GM06990 (cell line): ENCODE measurements at regions not wholly inside any gene's neighbourhood (a gene's known extent, or its start where the extent isn't known, plus 50 kb on each side); places are given as distances from the start of the nearest gene placed in this dataset.

ENCODE experiments used
- DNase-seq: peaks from one replicate; pipeline ENCODE4 v3.0.0-alpha.2; 2011; ENCODE audit not compliant: insufficient read length; ENCODE audit errors: extremely low read depth
- H3K27me3 ChIP-seq: replicated peaks from 2 replicates; pipeline ENCODE4 v1.6.0; 2011; ENCODE audit warnings: low read length; ENCODE audit not compliant: control insufficient read depth, insufficient read depth
- H3K36me3 ChIP-seq: 2 replicates; pipeline ENCODE4 v1.5.1; 2011; ENCODE audit warnings: low read length; ENCODE audit not compliant: control insufficient read depth, insufficient read depth
- H3K4me3 ChIP-seq: replicated peaks from 2 replicates; pipeline ENCODE4 v1.5.1; 2011; ENCODE audit warnings: low read depth, mild to moderate bottlenecking, control low read depth, low read length
- TF ChIP-seq, protein P1 (sequence below): IDR thresholded peaks from 2 replicates; pipeline ENCODE4 v1.5.1; 2011; ENCODE audit warnings: low read length, control low read depth, mild to moderate bottlenecking, inconsistent platforms; ENCODE audit not compliant: insufficient read depth, poor library complexity, severe bottlenecking

DNA sequence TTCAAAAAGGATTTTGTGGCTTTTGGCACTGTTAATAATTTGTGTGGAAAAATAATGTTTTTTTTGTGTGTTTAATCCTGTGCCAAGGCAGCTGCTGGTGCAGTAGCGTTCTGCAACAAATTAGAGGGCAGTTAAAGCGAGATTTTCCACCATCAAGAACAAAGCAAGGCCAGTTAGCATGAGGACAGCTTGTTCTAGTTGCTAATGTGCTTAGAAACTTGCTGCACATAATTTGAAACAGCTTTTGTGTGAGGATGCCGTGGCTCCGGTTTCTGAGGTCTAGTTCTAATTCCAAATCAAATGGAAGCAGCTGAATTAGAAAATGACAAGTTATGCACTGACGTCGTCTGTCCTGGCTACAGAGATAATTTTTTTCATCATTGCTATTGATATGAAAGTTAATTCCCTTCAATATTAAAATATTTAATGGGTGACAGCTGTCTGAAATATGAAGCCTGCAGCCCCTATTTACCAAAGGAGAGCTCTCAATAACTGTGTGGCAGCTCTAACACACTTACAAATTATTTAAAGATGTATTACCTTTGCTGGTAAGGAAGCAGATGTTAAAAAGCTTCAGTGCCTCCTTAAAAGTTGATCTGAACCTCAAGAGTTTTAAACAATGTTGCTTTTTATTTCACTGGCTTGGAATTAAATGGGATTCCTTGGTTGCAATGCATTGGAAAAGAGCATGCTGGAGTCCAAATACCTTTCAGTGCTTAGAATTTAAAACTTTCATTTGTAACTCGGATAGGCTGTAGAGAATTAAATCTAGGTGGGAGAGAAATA lies 128.6 kb downstream of the SPATA31D1 start:
- TF ChIP-seq, protein P1, sequence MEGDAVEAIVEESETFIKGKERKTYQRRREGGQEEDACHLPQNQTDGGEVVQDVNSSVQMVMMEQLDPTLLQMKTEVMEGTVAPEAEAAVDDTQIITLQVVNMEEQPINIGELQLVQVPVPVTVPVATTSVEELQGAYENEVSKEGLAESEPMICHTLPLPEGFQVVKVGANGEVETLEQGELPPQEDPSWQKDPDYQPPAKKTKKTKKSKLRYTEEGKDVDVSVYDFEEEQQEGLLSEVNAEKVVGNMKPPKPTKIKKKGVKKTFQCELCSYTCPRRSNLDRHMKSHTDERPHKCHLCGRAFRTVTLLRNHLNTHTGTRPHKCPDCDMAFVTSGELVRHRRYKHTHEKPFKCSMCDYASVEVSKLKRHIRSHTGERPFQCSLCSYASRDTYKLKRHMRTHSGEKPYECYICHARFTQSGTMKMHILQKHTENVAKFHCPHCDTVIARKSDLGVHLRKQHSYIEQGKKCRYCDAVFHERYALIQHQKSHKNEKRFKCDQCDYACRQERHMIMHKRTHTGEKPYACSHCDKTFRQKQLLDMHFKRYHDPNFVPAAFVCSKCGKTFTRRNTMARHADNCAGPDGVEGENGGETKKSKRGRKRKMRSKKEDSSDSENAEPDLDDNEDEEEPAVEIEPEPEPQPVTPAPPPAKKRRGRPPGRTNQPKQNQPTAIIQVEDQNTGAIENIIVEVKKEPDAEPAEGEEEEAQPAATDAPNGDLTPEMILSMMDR: no peak
- DNase-seq: no peak
- no peak overlapping the region for H3K4me3 ChIP-seq
- H3K27me3 ChIP-seq: no peaks in the 10 kb centered on the region
- no peaks in the 10 kb centered on the region for H3K36me3 ChIP-seq

DNA sequence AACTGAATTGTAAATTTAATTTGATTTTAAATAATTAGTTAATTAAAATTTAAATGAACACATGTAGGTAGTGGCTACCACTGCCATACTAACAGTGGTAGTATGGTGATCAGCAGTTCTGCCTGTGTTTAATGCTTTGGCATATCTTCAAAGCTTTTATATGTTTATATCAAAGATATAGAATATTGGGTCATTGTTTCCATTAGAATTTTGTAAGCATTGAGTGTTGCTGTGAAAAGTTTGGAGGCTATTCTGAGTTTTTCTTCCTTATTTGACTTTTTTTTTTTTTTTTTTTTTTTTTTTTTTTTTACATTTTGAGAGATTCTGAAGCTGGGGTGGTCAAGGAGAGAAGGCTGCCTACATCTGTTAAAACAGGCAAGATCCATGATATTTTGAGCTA lies 134.2 kb downstream of the SPATA31D1 start:
- H3K27me3 ChIP-seq: no peaks in the 10 kb centered on the region
- no peak overlapping the region for H3K4me3 ChIP-seq
- TF ChIP-seq, protein P1: no peak
- no peak for DNase-seq
- H3K36me3 ChIP-seq: no peaks in the 10 kb centered on the region

DNA sequence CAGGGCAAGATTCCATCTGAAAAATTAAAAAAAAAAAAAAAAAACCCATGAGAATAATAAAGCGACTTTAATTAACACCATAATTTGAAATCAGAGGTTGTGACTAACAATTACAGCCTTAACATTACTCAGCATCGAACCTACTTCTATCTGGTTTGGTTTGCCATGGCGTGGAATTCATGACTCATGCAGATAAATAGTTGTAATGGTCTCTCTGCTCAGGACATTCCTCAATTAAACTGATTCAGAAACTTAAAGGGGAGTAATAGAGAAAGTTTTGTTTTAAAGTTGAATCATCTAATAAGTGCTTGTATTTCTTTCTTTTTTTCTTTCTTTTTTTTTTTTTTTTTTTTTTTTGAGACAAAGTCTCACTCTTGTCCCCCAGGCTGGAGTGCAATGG lies 135.5 kb downstream of the SPATA31D1 start:
- Histone ChIP-seq H3K27me3 (no peaks in the 10 kb centered on the region), H3K36me3 (no peaks in the 10 kb centered on the region), H3K4me3 (no peak overlapping the region)
- TF ChIP-seq, protein P1: no peak
- DNase-seq: no peak

DNA sequence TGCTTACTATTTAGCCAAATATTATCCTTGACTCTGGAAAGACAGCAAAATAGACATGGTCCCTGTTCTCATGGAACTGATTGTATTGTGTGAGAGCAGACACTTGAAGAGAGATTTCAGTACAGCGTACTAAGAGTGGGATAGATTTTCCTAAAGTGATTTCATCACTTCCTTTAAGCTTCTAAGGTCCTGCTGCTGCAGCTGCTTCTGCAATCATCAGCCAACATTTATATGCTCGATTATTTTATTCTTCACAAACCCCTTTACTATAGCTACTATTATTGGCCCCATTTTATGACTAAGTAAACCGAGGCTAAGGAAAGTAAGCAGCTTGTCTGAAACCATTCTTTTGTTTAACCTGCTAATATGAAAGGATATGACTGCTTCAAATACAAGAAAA lies 137.7 kb downstream of the SPATA31D1 start:
- Histone ChIP-seq H3K4me3 (no peak overlapping the region), H3K27me3 (no peaks in the 10 kb centered on the region), H3K36me3 (no peaks in the 10 kb centered on the region)
- TF ChIP-seq, protein P1: no peak
- no peak for DNase-seq

DNA sequence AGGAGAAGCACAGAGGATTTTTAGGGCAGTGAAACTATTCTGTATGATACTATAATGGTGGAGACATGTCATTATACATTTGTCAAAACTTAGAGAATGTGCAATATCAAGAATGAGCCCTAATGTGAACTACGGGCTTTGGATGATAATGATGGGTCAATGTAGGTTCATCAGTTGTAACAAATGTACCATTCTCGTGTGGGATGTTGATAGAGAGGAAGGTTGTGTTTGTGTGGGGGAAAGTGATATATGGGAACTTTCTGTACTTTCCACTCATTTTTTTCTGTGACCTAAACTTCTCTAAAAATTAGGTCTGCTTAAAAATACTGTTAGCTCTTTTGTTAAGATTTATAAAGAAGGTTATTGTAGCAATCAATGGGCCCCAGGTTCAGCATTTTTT lies 138.9 kb downstream of the SPATA31D1 start:
- TF ChIP-seq, protein P1: no peak
- H3K27me3 ChIP-seq: no peaks in the 10 kb centered on the region
- DNase-seq: no peak
- no peak overlapping the region for H3K4me3 ChIP-seq
- no peaks in the 10 kb centered on the region for H3K36me3 ChIP-seq

DNA sequence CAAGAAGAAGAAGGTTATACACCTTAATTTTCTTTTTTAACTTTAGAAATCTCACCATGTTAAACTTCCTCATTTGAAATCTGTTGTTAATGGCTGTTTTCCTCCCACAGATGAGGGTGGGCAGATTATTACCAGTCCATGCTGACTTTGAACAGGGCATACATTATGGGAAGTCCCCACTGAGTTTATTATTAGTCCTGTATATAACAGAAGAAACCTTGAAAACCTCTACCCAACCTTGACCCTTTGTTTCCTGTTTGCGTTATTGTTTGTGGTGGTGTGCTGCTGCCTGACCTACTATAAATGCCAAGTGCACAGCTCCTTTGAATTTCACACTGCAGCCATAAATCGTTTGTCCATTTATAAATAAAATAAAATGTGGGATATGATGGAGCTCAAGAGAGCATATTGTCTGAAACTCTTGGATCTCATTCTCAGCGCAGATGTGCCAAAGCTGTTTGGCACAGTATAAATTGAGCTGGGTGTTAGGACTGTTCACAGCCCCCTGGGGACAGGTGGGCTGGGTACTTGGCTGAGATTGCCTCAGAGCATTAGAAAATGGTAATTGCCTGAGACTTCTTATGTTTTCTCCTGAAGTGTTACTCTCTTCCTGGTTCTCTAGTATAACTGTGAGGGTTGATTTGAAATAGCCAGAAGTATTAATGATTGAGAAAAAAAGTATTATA lies 139.6 kb downstream of the SPATA31D1 start:
- DNase-seq: peak; percentile 25
- TF ChIP-seq, protein P1: no peak
- Histone ChIP-seq H3K36me3 (no peaks in the 10 kb centered on the region), H3K4me3 (no peak overlapping the region), H3K27me3 (no peaks in the 10 kb centered on the region)
